ENCODE measurements at regions not wholly inside any gene's neighbourhood (a gene's known extent, or its start where the extent isn't known, plus 50 kb on each side); places are given as distances from the start of the nearest gene placed in this dataset.

GRCh38 chr6:168167431-168168315, 88.7 kb upstream of the FRMD1 start:
- no peaks in the 10 kb centered on the region for H3K4me1 ChIP-seq (ENCODE audit: control insufficient read depth, insufficient read depth, low read length)
- peak; percentile 22 for DNase-seq
- Mint-ChIP-seq H3K27me3 (ENCODE audit: insufficient read depth) (no peaks in the 10 kb centered on the region), H3K36me3 (ENCODE audit: low read depth) (no peaks in the 10 kb centered on the region), H3K27ac (no peak overlapping the region), H3K9me3 (peaks cover 4% of the 10 kb centered on the region), H3K4me3 (no peak overlapping the region), H3K4me1 (peaks cover 3% of the 10 kb centered on the region)
- 92 to 97% methylated on average over 6 to 12 of the region's 12 CpGs for WGBS, 2 experiments (ENCODE audit: insufficient coverage in 1 of 2, insufficient read length in 1 of 2)
- no peak overlapping the region for H3K4me3 ChIP-seq (ENCODE audit: low read length)
- no peak for TF ChIP-seq CTCF (conservative IDR thresholded peaks at IDR 0.05)
- H3K9ac ChIP-seq (ENCODE audit: extremely low read depth, low read length, poor library complexity, severe bottlenecking), result no peak overlapping the region
- no peaks in the 10 kb centered on the region for H3K36me3 ChIP-seq (ENCODE audit: control insufficient read depth, insufficient read depth, low read length)
- H3K27me3 ChIP-seq (ENCODE audit: control insufficient read depth, insufficient read depth, low read length, poor library complexity, severe bottlenecking), result no peaks in the 10 kb centered on the region
- no peak overlapping the region for H3K27ac ChIP-seq (ENCODE audit: low read depth, low read length)
- no peaks in the 10 kb centered on the region for H3K9me3 ChIP-seq (ENCODE audit: control insufficient read depth, low read length)

- no peaks in the 10 kb centered on the region for H3K27me3 Mint-ChIP-seq (ENCODE audit: insufficient read depth)
- no peak overlapping the region for H3K4me3 Mint-ChIP-seq
- no peak for TF ChIP-seq CTCF (conservative IDR thresholded peaks at IDR 0.05)
- Histone ChIP-seq H3K9ac (ENCODE audit: extremely low read depth, low read length, poor library complexity, severe bottlenecking) (no peak overlapping the region), H3K4me3 (ENCODE audit: low read length) (no peak overlapping the region), H3K36me3 (ENCODE audit: control insufficient read depth, insufficient read depth, low read length) (no peaks in the 10 kb centered on the region), H3K27me3 (ENCODE audit: control insufficient read depth, insufficient read depth, low read length, poor library complexity, severe bottlenecking) (no peaks in the 10 kb centered on the region), H3K9me3 (ENCODE audit: control insufficient read depth, low read length) (no peaks in the 10 kb centered on the region), H3K4me1 (ENCODE audit: control insufficient read depth, insufficient read depth, low read length) (no peaks in the 10 kb centered on the region), H3K27ac (ENCODE audit: low read depth, low read length) (no peak overlapping the region)
- peaks cover 4% of the 10 kb centered on the region for H3K9me3 Mint-ChIP-seq
- no peaks in the 10 kb centered on the region for H3K36me3 Mint-ChIP-seq (ENCODE audit: low read depth)
- DNase-seq, result peak; percentile 26
- peaks cover 1% of the 10 kb centered on the region for H3K4me1 Mint-ChIP-seq
- WGBS, 2 experiments (ENCODE audit: insufficient coverage in 1 of 2, insufficient read length in 1 of 2), result 94 to 95% methylated on average over 7 of the region's 7 CpGs
- no peak overlapping the region for H3K27ac Mint-ChIP-seq
Observed at GRCh38 chr6:168166627-168167026, 87.6 kb upstream of the FRMD1 start.

DNA sequence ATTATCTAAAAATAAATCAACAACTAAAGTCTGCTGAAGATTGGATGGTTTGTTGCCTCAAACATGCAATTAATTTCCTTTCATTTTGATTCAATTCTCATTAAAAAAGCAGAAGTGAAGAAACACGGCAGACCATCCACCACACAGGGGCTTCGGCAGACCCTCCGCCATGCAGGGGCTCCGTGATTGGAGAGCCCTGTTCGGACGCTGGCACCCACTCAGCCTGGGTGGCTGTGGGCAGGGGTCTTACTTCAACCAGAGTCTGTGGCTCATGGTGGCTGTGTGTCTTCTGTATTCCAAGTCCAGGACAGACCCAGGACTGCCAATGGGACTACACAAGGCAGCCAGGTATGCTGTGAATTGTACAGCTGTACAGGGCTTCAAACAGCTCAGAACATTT, 86.9 kb upstream of the FRMD1 start:
- no peaks in the 10 kb centered on the region for H3K27me3 ChIP-seq (ENCODE audit: control insufficient read depth, insufficient read depth, low read length, poor library complexity, severe bottlenecking)
- Mint-ChIP-seq H3K4me1 (no peaks in the 10 kb centered on the region), H3K4me3 (no peak overlapping the region), H3K27ac (no peak overlapping the region), H3K36me3 (ENCODE audit: low read depth) (no peaks in the 10 kb centered on the region), H3K9me3 (peaks cover 4% of the 10 kb centered on the region), H3K27me3 (ENCODE audit: insufficient read depth) (no peaks in the 10 kb centered on the region)
- no peak overlapping the region for H3K9ac ChIP-seq (ENCODE audit: extremely low read depth, low read length, poor library complexity, severe bottlenecking)
- H3K4me3 ChIP-seq (ENCODE audit: low read length), result no peak overlapping the region
- no peak for TF ChIP-seq CTCF (conservative IDR thresholded peaks at IDR 0.05)
- H3K4me1 ChIP-seq (ENCODE audit: control insufficient read depth, insufficient read depth, low read length), result no peaks in the 10 kb centered on the region
- H3K27ac ChIP-seq (ENCODE audit: low read depth, low read length), result no peak overlapping the region
- H3K9me3 ChIP-seq (ENCODE audit: control insufficient read depth, low read length), result no peaks in the 10 kb centered on the region
- WGBS, 2 experiments (ENCODE audit: insufficient coverage in 1 of 2, insufficient read length in 1 of 2), result 97 to 100% methylated on average over 4 to 6 of the region's 6 CpGs
- DNase-seq, result no peak
- no peaks in the 10 kb centered on the region for H3K36me3 ChIP-seq (ENCODE audit: control insufficient read depth, insufficient read depth, low read length)

Measured in endodermal cell (in vitro differentiated cells).